Calu3 (cell line): ENCODE measurements at regions not wholly inside any gene's neighbourhood (a gene's known extent, or its start where the extent isn't known, plus 50 kb on each side); places are given as distances from the start of the nearest gene placed in this dataset.

Experiments
- BruUV-seq: library from RNA; stranded (reverse); fragments of 400-500 nt; replicated peaks from 2 replicates; lab custom pipeline; 2021; lab: Mats Ljungman, UMichigan
- CTCF ChIA-PET: fragments of 300-600 bp; sonication (Branson Sonifier 250); formaldehyde crosslinking; loops from one replicate; lab custom pipeline; 2022; ENCODE audit warnings: antibody characterized with exemption; lab: Charles Lee
- DNase-seq: peaks from one replicate; pipeline ENCODE4 v3.0.0; 2022
- H3K27ac Mint-ChIP-seq: one replicate; pipeline ENCODE4 v1.8.0; 2022; ENCODE audit warnings: mixed read lengths; ENCODE audit not compliant: unreplicated experiment
- H3K27me3 Mint-ChIP-seq: one replicate; pipeline ENCODE4 v1.8.0; 2022; ENCODE audit warnings: mixed read lengths; ENCODE audit not compliant: unreplicated experiment
- H3K36me3 Mint-ChIP-seq: one replicate; pipeline ENCODE4 v1.8.0; 2022; ENCODE audit warnings: mild to moderate bottlenecking, moderate library complexity, mixed read lengths; ENCODE audit not compliant: insufficient read depth, unreplicated experiment
- H3K4me1 Mint-ChIP-seq: one replicate; pipeline ENCODE4 v1.8.0; 2022; ENCODE audit warnings: mild to moderate bottlenecking, low read depth, mixed read lengths; ENCODE audit not compliant: unreplicated experiment
- H3K4me3 Mint-ChIP-seq: one replicate; pipeline ENCODE4 v1.8.0; 2022; ENCODE audit warnings: mild to moderate bottlenecking, low read depth, moderate library complexity, mixed read lengths; ENCODE audit not compliant: unreplicated experiment
- H3K9me3 Mint-ChIP-seq: one replicate; pipeline ENCODE4 v1.8.0; 2022; ENCODE audit warnings: low read depth, mixed read lengths; ENCODE audit not compliant: unreplicated experiment
- intact Hi-C: fragments of 100-400 bp; cut with micrococcal nuclease; formaldehyde crosslinking; loops from one replicate; pipeline ENCODE4 v1.10.0; 2022; ENCODE audit not compliant: unreplicated experiment
- TF ChIP-seq, protein P1 (sequence below): fragments of 200-600 bp; IDR thresholded peaks from one replicate; pipeline ENCODE4 v1.8.0; 2022; ENCODE audit warnings: antibody characterized with exemption; ENCODE audit not compliant: unreplicated experiment

DNA sequence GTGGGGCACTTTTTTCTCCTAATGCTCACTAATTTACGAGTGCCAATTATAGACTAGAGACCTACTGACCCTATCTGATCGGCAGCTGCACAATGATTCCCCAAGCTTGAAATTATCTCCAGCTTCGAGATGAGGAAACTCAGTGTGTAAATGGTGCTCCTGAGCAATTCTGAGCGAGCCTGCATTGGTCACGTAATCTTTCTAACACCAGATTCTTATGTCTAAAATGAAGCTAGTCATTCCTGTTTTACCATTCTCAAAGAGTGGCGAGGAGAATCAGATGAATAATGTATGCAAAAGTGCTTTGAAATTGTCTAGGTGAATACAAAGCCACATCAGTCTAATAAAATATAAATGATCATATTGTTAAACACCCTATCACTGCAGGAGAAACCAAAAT is 318.1 kb upstream of the FAM78B start:
- TF ChIP-seq, protein P1, sequence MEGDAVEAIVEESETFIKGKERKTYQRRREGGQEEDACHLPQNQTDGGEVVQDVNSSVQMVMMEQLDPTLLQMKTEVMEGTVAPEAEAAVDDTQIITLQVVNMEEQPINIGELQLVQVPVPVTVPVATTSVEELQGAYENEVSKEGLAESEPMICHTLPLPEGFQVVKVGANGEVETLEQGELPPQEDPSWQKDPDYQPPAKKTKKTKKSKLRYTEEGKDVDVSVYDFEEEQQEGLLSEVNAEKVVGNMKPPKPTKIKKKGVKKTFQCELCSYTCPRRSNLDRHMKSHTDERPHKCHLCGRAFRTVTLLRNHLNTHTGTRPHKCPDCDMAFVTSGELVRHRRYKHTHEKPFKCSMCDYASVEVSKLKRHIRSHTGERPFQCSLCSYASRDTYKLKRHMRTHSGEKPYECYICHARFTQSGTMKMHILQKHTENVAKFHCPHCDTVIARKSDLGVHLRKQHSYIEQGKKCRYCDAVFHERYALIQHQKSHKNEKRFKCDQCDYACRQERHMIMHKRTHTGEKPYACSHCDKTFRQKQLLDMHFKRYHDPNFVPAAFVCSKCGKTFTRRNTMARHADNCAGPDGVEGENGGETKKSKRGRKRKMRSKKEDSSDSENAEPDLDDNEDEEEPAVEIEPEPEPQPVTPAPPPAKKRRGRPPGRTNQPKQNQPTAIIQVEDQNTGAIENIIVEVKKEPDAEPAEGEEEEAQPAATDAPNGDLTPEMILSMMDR = no peak
- no peak overlapping the region for H3K4me3 Mint-ChIP-seq
- H3K9me3 Mint-ChIP-seq = peaks cover 3% of the 10 kb centered on the region

DNA sequence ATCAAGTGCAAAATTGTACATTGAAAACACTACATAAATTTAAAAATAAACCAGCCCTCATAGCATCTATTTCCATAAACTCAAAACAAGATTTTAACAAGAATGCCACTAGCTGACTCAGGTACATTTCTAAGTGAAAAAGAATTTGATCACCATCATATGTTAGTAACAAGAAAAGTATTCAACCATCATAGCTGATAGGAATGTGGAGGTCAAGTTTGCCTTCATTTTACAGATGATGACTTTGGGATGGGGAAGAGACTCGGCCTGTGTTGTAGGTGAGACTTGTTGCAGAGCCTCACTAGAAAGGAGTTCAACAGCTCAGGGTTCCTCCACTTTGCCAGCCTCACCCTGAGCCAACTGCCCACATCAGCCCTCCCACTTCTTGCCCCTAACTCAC is 318.8 kb upstream of the FAM78B start:
- H3K27ac Mint-ChIP-seq = no peak overlapping the region
- CTCF ChIA-PET = no interaction called here
- intact Hi-C loops = no loop called here
- H3K27me3 Mint-ChIP-seq = no peaks in the 10 kb centered on the region
- TF ChIP-seq, protein P1 = no peak
- H3K9me3 Mint-ChIP-seq = peaks cover 3% of the 10 kb centered on the region
- no TSS peak for BruUV-seq
- H3K4me3 Mint-ChIP-seq = no peak overlapping the region
- H3K36me3 Mint-ChIP-seq = no peaks in the 10 kb centered on the region
- no peak for DNase-seq
- H3K4me1 Mint-ChIP-seq = no peaks in the 10 kb centered on the region

More for the DNA sequence above, 318.1 kb upstream of the FAM78B start:
- H3K36me3 Mint-ChIP-seq = no peaks in the 10 kb centered on the region
- no peak overlapping the region for H3K27ac Mint-ChIP-seq
- DNase-seq = no peak
- no peaks in the 10 kb centered on the region for H3K4me1 Mint-ChIP-seq
- intact Hi-C loops = no loop called here
- no peaks in the 10 kb centered on the region for H3K27me3 Mint-ChIP-seq
- CTCF ChIA-PET = no interaction called here
- no TSS peak for BruUV-seq

DNA sequence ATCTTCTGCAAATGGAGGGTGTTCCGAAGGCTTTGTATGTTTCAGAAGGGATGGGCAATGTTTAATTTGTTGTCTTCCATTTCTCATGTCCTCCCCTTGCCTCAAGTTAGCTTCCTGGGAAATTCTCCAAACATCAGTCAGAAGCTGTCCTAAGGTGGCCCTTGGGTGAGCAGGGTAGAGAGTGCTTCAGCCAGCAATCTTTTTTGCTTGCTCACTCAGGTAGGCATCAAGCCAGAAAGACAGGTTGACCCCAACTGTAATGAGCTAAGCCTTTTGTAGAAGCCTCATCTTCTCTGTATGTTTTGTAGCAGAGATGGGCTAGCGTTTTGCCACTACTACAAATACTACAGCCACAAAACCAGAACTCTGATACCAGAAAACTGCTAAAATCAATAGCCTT is 321.5 kb upstream of the FAM78B start:
- CTCF ChIA-PET = no interaction called here
- BruUV-seq = no TSS peak
- H3K4me3 Mint-ChIP-seq = no peak overlapping the region
- H3K27me3 Mint-ChIP-seq = no peaks in the 10 kb centered on the region
- no peaks in the 10 kb centered on the region for H3K36me3 Mint-ChIP-seq
- no peak overlapping the region for H3K27ac Mint-ChIP-seq
- TF ChIP-seq, protein P1 = no peak
- H3K4me1 Mint-ChIP-seq = no peaks in the 10 kb centered on the region
- intact Hi-C loops = no loop called here
- H3K9me3 Mint-ChIP-seq = peaks cover 3% of the 10 kb centered on the region
- no peak for DNase-seq

DNA sequence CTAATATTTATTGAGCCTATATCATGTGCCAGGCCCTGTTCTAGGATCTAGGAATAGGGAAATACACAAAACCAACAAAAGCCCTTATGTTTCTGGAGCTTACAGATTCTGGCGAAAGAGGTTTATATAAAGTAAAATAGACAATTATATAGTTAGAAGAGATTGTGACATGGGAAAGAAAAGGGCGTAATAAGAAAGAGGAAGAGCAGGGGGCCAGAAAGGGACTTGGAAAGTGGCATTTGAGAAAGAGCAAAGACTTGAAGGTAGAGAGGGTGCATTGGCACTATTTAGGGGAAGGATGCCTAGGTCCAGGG is 322.5 kb upstream of the FAM78B start:
- no peak overlapping the region for H3K27ac Mint-ChIP-seq
- no peaks in the 10 kb centered on the region for H3K36me3 Mint-ChIP-seq
- no peak overlapping the region for H3K4me3 Mint-ChIP-seq
- no peak for DNase-seq
- H3K9me3 Mint-ChIP-seq = peaks cover 3% of the 10 kb centered on the region
- TF ChIP-seq, protein P1 = no peak
- H3K27me3 Mint-ChIP-seq = no peaks in the 10 kb centered on the region
- no TSS peak for BruUV-seq
- H3K4me1 Mint-ChIP-seq = no peaks in the 10 kb centered on the region
- CTCF ChIA-PET = no interaction called here
- intact Hi-C loops = no loop called here
